ENCODE measurements at regions not wholly inside any gene's neighbourhood (a gene's known extent, or its start where the extent isn't known, plus 50 kb on each side); places are given as distances from the start of the nearest gene placed in this dataset.

- no peaks in the 10 kb centered on the region for H3K4me1 ChIP-seq
- TF ChIP-seq CTCF (IDR thresholded peaks at IDR 0.05) = no peak
- H3K4me3 ChIP-seq = no peak overlapping the region
- no peak overlapping the region for H3K27ac ChIP-seq
- no peak for DNase-seq
- intact Hi-C loops (cut with DNase I) = no loop called here
- no peaks in the 10 kb centered on the region for H3K36me3 ChIP-seq
- H3K9me3 ChIP-seq = no peaks in the 10 kb centered on the region
- ATAC-seq = peak; percentile 58
- H3K27me3 ChIP-seq = no peaks in the 10 kb centered on the region
These were observed 87.1 kb upstream of the OPCML start for GRCh38 chr11:133619397-133619796.

GRCh38 chr11:133618544-133618943, 86.2 kb upstream of the OPCML start:
- Histone ChIP-seq H3K36me3 (no peaks in the 10 kb centered on the region), H3K4me3 (no peak overlapping the region), H3K27ac (no peak overlapping the region), H3K9me3 (no peaks in the 10 kb centered on the region), H3K4me1 (no peaks in the 10 kb centered on the region), H3K27me3 (no peaks in the 10 kb centered on the region)
- intact Hi-C loops (cut with DNase I) = no loop called here
- DNase-seq = no peak
- TF ChIP-seq CTCF (IDR thresholded peaks at IDR 0.05) = no peak
- no peak for ATAC-seq

DNA sequence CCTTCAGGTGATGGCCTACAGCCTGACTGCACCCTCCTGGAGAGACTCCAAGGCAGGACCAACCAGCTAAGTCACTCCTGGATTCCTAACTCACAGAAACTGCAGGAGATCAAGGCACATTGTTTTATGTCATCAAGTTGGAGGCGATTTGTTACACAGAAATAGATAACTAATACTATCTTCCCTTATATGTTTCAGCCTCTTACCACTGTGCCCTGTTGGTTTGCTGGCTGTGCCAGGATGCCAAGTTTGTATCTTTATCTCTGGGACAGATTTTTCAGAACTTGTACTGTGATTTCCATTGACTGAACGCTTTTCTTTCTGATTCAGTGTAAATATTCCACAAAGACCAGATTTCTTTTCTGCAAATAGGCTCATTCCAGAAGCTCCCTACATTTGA, 76.2 kb upstream of the OPCML start:
- Histone ChIP-seq H3K4me3 (no peak overlapping the region), H3K27ac (no peak overlapping the region), H3K27me3 (no peaks in the 10 kb centered on the region), H3K36me3 (no peaks in the 10 kb centered on the region), H3K4me1 (no peaks in the 10 kb centered on the region), H3K9me3 (peaks cover 4% of the 10 kb centered on the region)
- TF ChIP-seq CTCF (IDR thresholded peaks at IDR 0.05) = no peak
- DNase-seq = no peak
- intact Hi-C loops (cut with DNase I) = no loop called here
- ATAC-seq = no peak

DNA sequence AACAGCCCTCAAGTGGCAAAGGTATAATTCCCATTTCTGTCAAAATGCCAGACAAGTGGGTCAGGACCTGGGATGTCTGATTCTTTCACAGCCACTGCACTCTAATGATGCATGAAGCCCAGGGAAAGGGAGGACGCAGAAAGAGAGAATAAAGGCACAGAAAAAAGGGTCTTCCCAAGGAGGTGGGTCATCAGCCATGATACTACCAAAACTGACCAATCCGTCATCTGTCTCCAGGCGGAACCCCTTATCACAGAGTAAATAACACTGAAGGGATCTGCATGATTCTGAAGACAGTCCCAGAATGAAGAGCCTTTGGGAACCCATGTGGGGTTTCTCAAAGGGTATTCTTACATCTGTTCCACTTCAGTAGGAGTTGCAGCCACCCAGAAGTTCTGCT, 73.8 kb upstream of the OPCML start:
- Histone ChIP-seq H3K9me3 (no peaks in the 10 kb centered on the region), H3K4me3 (no peak overlapping the region), H3K27me3 (no peaks in the 10 kb centered on the region), H3K4me1 (no peaks in the 10 kb centered on the region), H3K36me3 (no peaks in the 10 kb centered on the region), H3K27ac (no peak overlapping the region)
- no peak for TF ChIP-seq CTCF (IDR thresholded peaks at IDR 0.05)
- ATAC-seq (no peak), DNase-seq (no peak)
- intact Hi-C loops (cut with DNase I) = no loop called here

GRCh38 chr11:133605482-133605881, 73.2 kb upstream of the OPCML start:
- ATAC-seq (no peak), DNase-seq (no peak)
- H3K4me3 ChIP-seq = no peak overlapping the region
- no peak overlapping the region for H3K27ac ChIP-seq
- no peaks in the 10 kb centered on the region for H3K4me1 ChIP-seq
- intact Hi-C loops (cut with DNase I) = no loop called here
- H3K36me3 ChIP-seq = no peaks in the 10 kb centered on the region
- H3K27me3 ChIP-seq = no peaks in the 10 kb centered on the region
- no peak for TF ChIP-seq CTCF (IDR thresholded peaks at IDR 0.05)
- H3K9me3 ChIP-seq = no peaks in the 10 kb centered on the region

- Histone ChIP-seq H3K36me3 (no peaks in the 10 kb centered on the region), H3K27me3 (no peaks in the 10 kb centered on the region), H3K9me3 (no peaks in the 10 kb centered on the region), H3K4me1 (no peaks in the 10 kb centered on the region), H3K4me3 (no peak overlapping the region), H3K27ac (no peak overlapping the region)
- DNase-seq (no peak), ATAC-seq (no peak)
- intact Hi-C loops (cut with DNase I) = no loop called here
- TF ChIP-seq CTCF (IDR thresholded peaks at IDR 0.05) = no peak
These were observed 69.3 kb upstream of the OPCML start for GRCh38 chr11:133601641-133602040.
